Glomerular endothelial cell (primary cell): ENCODE measurements at regions not wholly inside any gene's neighbourhood (a gene's known extent, or its start where the extent isn't known, plus 50 kb on each side); places are given as distances from the start of the nearest gene placed in this dataset.

Experiments used
- DNase-seq: peaks from one replicate; pipeline ENCODE4 v3.0.0-alpha.2; 2011; ENCODE audit warnings: low read depth, low spot score; ENCODE audit errors: extremely low read depth

- no peak for DNase-seq
Observed at GRCh38 chr3:102741694-102742093, 306.9 kb downstream of the ZPLD1 start.

DNA sequence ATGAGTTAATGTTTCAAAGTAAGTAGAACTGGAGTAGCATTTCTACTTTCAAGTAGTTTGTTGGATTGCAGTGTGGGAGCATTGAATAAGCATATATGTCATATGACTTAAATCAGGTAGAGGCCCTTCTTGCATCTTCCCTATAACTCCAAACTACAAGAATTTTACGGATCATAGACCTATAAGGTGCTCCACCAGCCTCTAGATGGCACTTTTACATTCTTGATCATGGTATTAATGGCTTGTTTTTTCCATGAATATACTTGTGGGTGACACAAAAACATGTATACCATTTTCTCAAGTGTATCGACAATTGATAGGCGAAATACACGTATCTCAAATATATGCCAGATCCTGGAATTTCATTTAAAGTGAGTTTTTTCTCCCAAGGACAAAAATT is 311.1 kb downstream of the ZPLD1 start:
- DNase-seq: no peak

DNA sequence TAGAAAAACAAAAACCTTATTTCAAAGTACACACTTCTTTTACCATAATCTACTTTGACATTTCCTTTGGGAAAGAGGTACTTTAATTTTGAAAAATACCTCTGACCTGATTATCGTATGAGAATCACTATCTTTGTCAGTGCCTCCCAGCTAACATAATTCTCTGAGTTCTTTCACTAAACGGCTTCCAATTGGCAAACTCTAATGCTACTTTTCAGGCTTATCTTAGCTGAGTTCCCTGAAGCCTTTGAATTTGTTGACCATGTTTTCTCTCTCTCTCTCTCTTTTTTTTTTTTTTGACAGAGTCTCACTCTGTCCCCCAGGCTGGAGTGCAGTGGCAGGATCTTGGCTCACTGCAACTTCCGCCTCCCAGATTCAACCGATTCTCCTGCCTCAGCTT is 312.8 kb downstream of the ZPLD1 start:
- DNase-seq: no peak

GRCh38 chr3:102748646-102749045 is 313.8 kb downstream of the ZPLD1 start:
- no peak for DNase-seq

GRCh38 chr3:102750322-102750721 is 315.5 kb downstream of the ZPLD1 start:
- no peak for DNase-seq

- no peak for DNase-seq
Observed at GRCh38 chr3:102753901-102754300, 319.1 kb downstream of the ZPLD1 start.

- no peak for DNase-seq
Observed at GRCh38 chr3:102756706-102757105, 321.9 kb downstream of the ZPLD1 start.

- no peak for DNase-seq
Observed at GRCh38 chr3:102757950-102758349, 323.1 kb downstream of the ZPLD1 start.

DNA sequence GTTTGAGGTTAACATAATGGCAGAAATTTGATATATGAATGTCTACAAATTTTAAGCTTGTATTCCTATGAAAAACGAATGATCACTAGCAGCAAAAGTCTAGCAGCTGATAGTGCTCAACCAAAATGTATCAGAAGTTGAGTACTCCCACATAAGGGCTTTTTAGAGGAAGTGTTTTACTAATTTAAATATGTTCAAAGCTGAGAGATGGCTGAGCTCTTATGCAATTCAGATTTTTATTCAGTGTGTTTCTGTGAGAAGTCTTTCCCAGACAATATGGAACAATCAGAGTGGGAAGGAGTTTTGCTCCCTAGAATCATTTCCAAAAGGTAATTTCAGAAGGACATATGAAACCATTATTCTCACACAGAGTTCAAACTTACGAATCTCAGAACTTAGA is 327.0 kb downstream of the ZPLD1 start:
- DNase-seq: no peak

- no peak for DNase-seq
Observed at GRCh38 chr3:102790747-102791325, 356.0 kb downstream of the ZPLD1 start.

GRCh38 chr3:102791641-102792589 is 357.1 kb downstream of the ZPLD1 start:
- DNase-seq: no peak

DNA sequence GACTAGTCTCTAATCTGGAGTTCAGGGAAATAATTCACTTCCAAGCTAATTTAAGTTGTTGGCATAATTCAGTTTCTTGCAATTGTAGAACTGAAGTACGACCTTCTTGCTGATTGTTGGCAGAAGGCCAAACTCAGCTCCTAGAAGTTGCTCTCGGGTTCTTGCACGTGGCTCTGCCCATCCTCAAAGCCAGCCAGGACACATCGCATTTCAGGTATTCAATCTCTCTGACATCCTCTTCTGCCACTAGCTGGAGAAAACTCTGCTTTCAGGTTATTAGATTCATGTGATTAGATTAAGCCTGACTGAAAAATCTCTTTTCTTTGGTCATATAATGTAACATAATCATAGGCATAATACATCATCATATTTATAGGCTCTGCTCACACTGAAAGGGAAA is 362.0 kb downstream of the ZPLD1 start:
- no peak for DNase-seq

- no peak for DNase-seq
Observed at GRCh38 chr3:102802819-102803420, 368.1 kb downstream of the ZPLD1 start.

GRCh38 chr3:102810937-102811336 is 376.1 kb downstream of the ZPLD1 start:
- no peak for DNase-seq

- DNase-seq: no peak
Observed at GRCh38 chr3:102826636-102827035, 391.8 kb downstream of the ZPLD1 start.

GRCh38 chr3:102827386-102827785 is 392.6 kb downstream of the ZPLD1 start:
- no peak for DNase-seq

DNA sequence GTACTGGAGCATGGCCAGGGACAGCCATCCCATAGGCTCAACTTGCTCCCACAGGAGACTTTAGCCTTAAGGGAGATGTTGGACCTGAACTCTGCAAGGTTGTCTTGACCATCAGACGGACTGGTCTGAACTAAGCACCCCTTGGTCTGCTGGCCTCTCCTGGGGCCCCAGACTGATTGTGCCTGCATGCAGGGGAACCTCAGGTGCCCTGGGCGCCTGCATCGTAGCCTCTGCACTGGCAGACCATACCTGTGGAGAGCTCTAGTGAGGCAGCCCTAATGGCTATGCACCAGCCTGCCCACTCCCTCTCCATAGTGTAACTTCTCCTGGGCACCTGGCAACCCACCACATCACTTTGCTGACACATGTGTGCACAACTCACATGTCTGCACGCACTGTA is 395.6 kb downstream of the ZPLD1 start:
- no peak for DNase-seq

DNA sequence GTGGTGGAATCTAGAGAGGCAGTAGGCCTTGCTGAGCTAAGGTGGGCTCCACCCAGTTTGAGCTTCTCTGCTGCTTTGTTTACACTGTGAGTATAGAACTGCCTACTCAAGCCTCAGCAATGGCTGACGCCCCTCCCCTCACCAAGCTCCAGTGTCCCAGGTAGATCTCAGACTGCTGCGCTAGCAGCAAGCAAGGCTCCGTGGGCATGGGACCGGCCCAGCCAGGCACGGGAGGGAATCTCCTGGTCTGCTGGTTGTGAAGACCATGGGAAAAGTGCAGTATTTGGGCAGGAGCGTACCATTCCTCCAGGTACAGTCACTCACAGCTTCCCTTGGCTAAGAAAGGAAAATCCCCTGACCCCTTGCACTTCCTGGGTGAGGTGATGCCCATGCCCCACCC is 407.1 kb downstream of the ZPLD1 start:
- DNase-seq: no peak

GRCh38 chr3:102866845-102867244 is 432.0 kb downstream of the ZPLD1 start:
- DNase-seq: no peak

DNA sequence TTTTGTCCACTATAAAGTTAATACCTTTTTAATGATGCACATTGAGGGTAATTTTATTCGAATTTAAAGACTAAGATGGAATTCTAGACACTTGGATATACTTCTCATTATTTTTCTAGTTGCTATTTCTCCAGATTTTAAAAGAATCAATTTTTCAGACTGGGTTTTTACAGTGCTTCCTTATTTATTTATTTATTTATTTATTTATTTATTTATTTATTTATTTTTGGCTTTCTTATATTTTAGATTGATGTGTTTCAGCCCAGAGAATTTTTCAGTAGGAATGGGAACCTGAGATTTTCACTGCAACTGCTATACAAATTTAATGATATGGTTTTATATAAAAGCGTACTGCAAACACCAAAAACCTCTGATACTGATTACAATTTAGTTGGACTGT is 448.7 kb downstream of the ZPLD1 start:
- DNase-seq: no peak

DNA sequence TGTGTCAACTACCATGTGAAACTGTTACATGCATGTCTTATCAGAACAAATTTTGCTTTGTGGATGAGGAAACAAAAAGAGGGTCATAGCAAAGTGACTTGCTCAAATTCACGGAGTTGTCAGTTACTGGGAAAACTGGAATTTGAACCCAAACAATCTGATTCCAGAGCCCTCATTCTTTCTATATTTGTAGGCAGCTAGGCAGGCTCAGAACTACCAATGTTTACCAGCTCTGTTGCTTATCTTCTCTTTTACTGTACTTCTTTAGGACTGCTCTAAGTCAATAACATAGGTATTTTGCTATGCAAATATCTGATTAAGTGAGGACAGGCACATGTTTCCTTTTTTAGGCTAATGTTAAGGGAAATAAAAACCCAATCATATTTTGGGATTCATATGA is 450.5 kb downstream of the ZPLD1 start:
- DNase-seq: no peak

- DNase-seq: no peak
Observed at GRCh38 chr3:102887431-102887830, 452.6 kb downstream of the ZPLD1 start.
